Left ventricle myocardium superior (tissue), 1 donor: ENCODE measurements at regions not wholly inside any gene's neighbourhood (a gene's known extent, or its start where the extent isn't known, plus 50 kb on each side); places are given as distances from the start of the nearest gene placed in this dataset.
"Not testable (repeated sequence)": the region's sequence is repeated elsewhere in the genome, so short reads cannot be mapped to it uniquely, and the experiment has no call there.

ENCODE experiments used
- ATAC-seq: fragments of 200-7000 bp; cut with Tn5 transposase; one replicate; pipeline ENCODE4 v1.9.1; 2020; ENCODE audit warnings: mild to moderate bottlenecking, moderate library complexity
- DNase-seq: peaks from one replicate; pipeline ENCODE4 v3.0.0-alpha.2; 2020
- intact Hi-C: fragments of 100-400 bp; cut with micrococcal nuclease; formaldehyde crosslinking; loops from one replicate; pipeline ENCODE4 v1.11.0; 2022
- donor health status: DM: no; HTN: yes; CAD: no; lungs with severe emphysema.

- intact Hi-C loops: no loop called here
- no peak for ATAC-seq
- no peak for DNase-seq
Measured at GRCh38 chr14:49052521-49052920, 533.7 kb downstream of the RPS29 start.

- no peak for DNase-seq
- no peak for ATAC-seq
- intact Hi-C loops: no loop called here
Measured at GRCh38 chr14:49051328-49052060, 534.7 kb downstream of the RPS29 start.

GRCh38 chr14:49050822-49051221 lies 535.4 kb downstream of the RPS29 start:
- ATAC-seq: no peak
- intact Hi-C loops: no loop called here

GRCh38 chr14:49049711-49050110 lies 536.5 kb downstream of the RPS29 start:
- intact Hi-C loops: no loop called here
- no peak for ATAC-seq
- no peak for DNase-seq

More at GRCh38 chr14:49050822-49051221, 535.4 kb downstream of the RPS29 start:
- DNase-seq: no peak

- no peak for DNase-seq
- intact Hi-C loops: no loop called here
Measured at GRCh38 chr14:49044981-49045380, 541.2 kb downstream of the RPS29 start.

GRCh38 chr14:49036984-49037516 lies 549.1 kb downstream of the RPS29 start:
- intact Hi-C loops: no loop called here
- no peak for ATAC-seq
- DNase-seq: no peak

More at GRCh38 chr14:49044981-49045380, 541.2 kb downstream of the RPS29 start:
- ATAC-seq: no peak

GRCh38 chr14:49036266-49036665 lies 549.9 kb downstream of the RPS29 start:
- intact Hi-C loops: no loop called here
- ATAC-seq (no peak), DNase-seq (no peak)

- no peak for DNase-seq
- intact Hi-C loops: no loop called here
- ATAC-seq: no peak
Measured at GRCh38 chr14:49033131-49033530, 553.0 kb downstream of the RPS29 start.

- ATAC-seq, DNase-seq, intact Hi-C loops: not testable (repeated sequence)
Measured at GRCh38 chr14:49031710-49032109, 554.5 kb downstream of the RPS29 start.

GRCh38 chr14:49019467-49020115 lies 566.6 kb downstream of the RPS29 start:
- intact Hi-C loops: no loop called here
- DNase-seq (no peak), ATAC-seq (no peak)

- ATAC-seq (no peak), DNase-seq (no peak)
- intact Hi-C loops: no loop called here
Measured at GRCh38 chr14:49017447-49017846, 568.7 kb downstream of the RPS29 start.

- intact Hi-C loops: no loop called here
- ATAC-seq (no peak), DNase-seq (no peak)
Measured at GRCh38 chr14:49016381-49016780, 569.8 kb downstream of the RPS29 start.

GRCh38 chr14:49014476-49014875 lies 571.7 kb downstream of the RPS29 start:
- DNase-seq (no peak), ATAC-seq (no peak)
- intact Hi-C loops: no loop called here

GRCh38 chr14:49008363-49008762 lies 577.8 kb downstream of the RPS29 start:
- ATAC-seq: no peak
- no peak for DNase-seq
- intact Hi-C loops: no loop called here

GRCh38 chr14:48991141-48991540 lies 595.0 kb downstream of the RPS29 start:
- ATAC-seq (no peak), DNase-seq (no peak)
- intact Hi-C loops: no loop called here

- DNase-seq: no peak
- intact Hi-C loops: no loop called here
- ATAC-seq: no peak
Measured at GRCh38 chr14:48983351-48983888, 602.8 kb downstream of the RPS29 start.

- intact Hi-C loops: no loop called here
- ATAC-seq (no peak), DNase-seq (no peak)
Measured at GRCh38 chr14:48974994-48975393, 611.2 kb downstream of the RPS29 start.

GRCh38 chr14:48973151-48973550 lies 613.0 kb downstream of the RPS29 start:
- intact Hi-C loops: no loop called here
- DNase-seq (no peak), ATAC-seq (no peak)

GRCh38 chr14:48970943-48971342 lies 615.2 kb downstream of the RPS29 start:
- DNase-seq: no peak
- no peak for ATAC-seq
- intact Hi-C loops: no loop called here

- DNase-seq (no peak), ATAC-seq (no peak)
- intact Hi-C loops: no loop called here
Measured at GRCh38 chr14:48967419-48967818, 618.8 kb downstream of the RPS29 start.
